Smooth muscle cell (in vitro differentiated cells): ENCODE measurements at regions not wholly inside any gene's neighbourhood (a gene's known extent, or its start where the extent isn't known, plus 50 kb on each side); places are given as distances from the start of the nearest gene placed in this dataset. TPM values are rescaled to one million over a fixed set of nuclear protein-coding genes. Genes with fewer than 3 reads are reported as not detected.

Experiments
- microRNA counts: library from miRNA; unstranded; fragments of <30 nt; microRNA quantifications from one replicate; lab custom pipeline; 2016
- microRNA-seq: library from miRNA; unstranded; fragments of <30 nt; microRNA quantifications from one replicate; pipeline ENCODE4, GENCODE V29; 2016; ENCODE audit warnings: borderline number of aligned reads
- small RNA-seq: library from RNA; depleted of rRNA; stranded (forward); fragments of <200 nt; gene quantifications from one replicate; pipeline ENCODE3, GENCODE V24; 2014

MicroRNA genes in the stretch of these regions (microRNA counts, 767-probe panel; counts per million panel counts)
- 183 counts per million for microRNA hsa-miR-1305 (lab: Ali Mortazavi, UCI)

Small RNAs in the stretch of these regions (microRNA-seq; reads per million reads assigned to microRNA genes)
- 33.9 reads per million, percentile 39 among the genes with 10 or more reads in this experiment for gene MIR1305

Small RNAs in the stretch of these regions (small RNA-seq; reads per million reads assigned to genes)
- gene AC018710.1 (not detected), gene AC019235.1 (not detected), gene MIR1305 (0.24 reads per million), gene RF00571 (not detected), gene RN7SKP13 (not detected), gene RNA5SP173 (not detected), gene RNU1-45P (not detected)
